ENCODE measurements at regions not wholly inside any gene's neighbourhood (a gene's known extent, or its start where the extent isn't known, plus 50 kb on each side); places are given as distances from the start of the nearest gene placed in this dataset.

- no peaks in the 10 kb centered on the region for H4K20me1 ChIP-seq (ENCODE audit: insufficient read depth, low read length)
- H3K27me3 Mint-ChIP-seq (ENCODE audit: low read depth, unreplicated experiment), result no peaks in the 10 kb centered on the region
- H3K4me3 ChIP-seq (ENCODE audit: insufficient read depth, low read depth, low read length), result no peak overlapping the region
Measured at GRCh38 chr5:89043676-89044075, 160.7 kb upstream of the MEF2C start.

DNA sequence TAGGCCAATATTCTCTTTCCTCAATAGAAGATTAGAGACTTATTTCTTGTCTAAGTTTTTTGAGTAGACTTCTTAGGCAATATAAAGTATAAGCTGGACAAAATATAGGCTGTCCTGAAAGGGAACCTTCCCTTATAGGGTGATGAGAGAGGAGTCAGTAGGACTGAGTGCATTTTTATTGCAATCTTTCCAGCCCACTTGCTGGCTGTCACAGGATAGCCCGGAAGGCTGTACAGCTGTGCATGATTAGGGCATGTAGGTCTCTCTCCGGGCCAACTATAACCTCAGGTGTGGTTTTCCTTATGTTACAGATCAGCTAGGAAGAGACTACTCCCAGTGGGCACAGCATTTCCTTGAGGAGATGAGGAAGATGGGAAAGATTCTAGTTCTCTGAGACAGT, 159.8 kb upstream of the MEF2C start:
- H3K4me3 ChIP-seq (ENCODE audit: insufficient read depth, low read depth, low read length), result no peak overlapping the region
- no peaks in the 10 kb centered on the region for H3K27me3 Mint-ChIP-seq (ENCODE audit: low read depth, unreplicated experiment)
- no peaks in the 10 kb centered on the region for H3K4me1 ChIP-seq (ENCODE audit: insufficient read depth, low read length)
- TF ChIP-seq CTCF (IDR thresholded peaks at IDR 0.05; ENCODE audit: insufficient read depth, low read depth, low read length) (no peak), EZH2 (IDR thresholded peaks at IDR 0.05; ENCODE audit: insufficient read depth, low read length) (no peak)
- peaks cover 24% of the 10 kb centered on the region for H3K4me1 Mint-ChIP-seq (ENCODE audit: low read depth, unreplicated experiment)
- no peaks in the 10 kb centered on the region for H4K20me1 ChIP-seq (ENCODE audit: insufficient read depth, low read length)
- no peaks in the 10 kb centered on the region for H3K36me3 ChIP-seq (ENCODE audit: insufficient read depth, low read length)
- no peaks in the 10 kb centered on the region for H3K79me2 ChIP-seq (ENCODE audit: insufficient read depth, low read length)
- no peak overlapping the region for H3K27ac ChIP-seq (ENCODE audit: low read depth, low read length)
- no peak overlapping the region for H3K4me2 ChIP-seq (ENCODE audit: low read length)
- no peak overlapping the region for H3K9ac ChIP-seq (ENCODE audit: low read length)
- H3K27me3 ChIP-seq (ENCODE audit: insufficient read depth, low read length), result no peaks in the 10 kb centered on the region
- H3K4me3 Mint-ChIP-seq (ENCODE audit: unreplicated experiment), result no peak overlapping the region
- no peak overlapping the region for H2AFZ ChIP-seq (ENCODE audit: low read depth, low read length)
- no peak for DNase-seq (ENCODE audit: low read depth)
- peak overlapping the region; percentile 20 for H3K27ac Mint-ChIP-seq (ENCODE audit: unreplicated experiment)
- no peaks in the 10 kb centered on the region for H3K9me3 ChIP-seq (ENCODE audit: insufficient read depth, low read depth, low read length)
- H3K36me3 Mint-ChIP-seq (ENCODE audit: low read depth, unreplicated experiment), result no peaks in the 10 kb centered on the region
- no peaks in the 10 kb centered on the region for H3K9me3 Mint-ChIP-seq (ENCODE audit: unreplicated experiment)
- no peak for FAIRE-seq

More at GRCh38 chr5:89043676-89044075, 160.7 kb upstream of the MEF2C start:
- Histone ChIP-seq H3K27ac (ENCODE audit: low read depth, low read length) (no peak overlapping the region), H2AFZ (ENCODE audit: low read depth, low read length) (no peak overlapping the region), H3K9me3 (ENCODE audit: insufficient read depth, low read depth, low read length) (no peaks in the 10 kb centered on the region), H3K27me3 (ENCODE audit: insufficient read depth, low read length) (no peaks in the 10 kb centered on the region), H3K79me2 (ENCODE audit: insufficient read depth, low read length) (no peaks in the 10 kb centered on the region), H3K4me2 (ENCODE audit: low read length) (peak overlapping the region; percentile 0), H3K4me1 (ENCODE audit: insufficient read depth, low read length) (no peaks in the 10 kb centered on the region), H3K36me3 (ENCODE audit: insufficient read depth, low read length) (no peaks in the 10 kb centered on the region), H3K9ac (ENCODE audit: low read length) (no peak overlapping the region)
- TF ChIP-seq EZH2 (IDR thresholded peaks at IDR 0.05; ENCODE audit: insufficient read depth, low read length) (no peak), CTCF (IDR thresholded peaks at IDR 0.05; ENCODE audit: insufficient read depth, low read depth, low read length) (no peak)
- Mint-ChIP-seq H3K4me1 (ENCODE audit: low read depth, unreplicated experiment) (peaks cover 24% of the 10 kb centered on the region), H3K36me3 (ENCODE audit: low read depth, unreplicated experiment) (no peaks in the 10 kb centered on the region), H3K9me3 (ENCODE audit: unreplicated experiment) (no peaks in the 10 kb centered on the region), H3K27ac (ENCODE audit: unreplicated experiment) (no peak overlapping the region), H3K4me3 (ENCODE audit: unreplicated experiment) (no peak overlapping the region)
- FAIRE-seq (peak; percentile 49), DNase-seq (ENCODE audit: low read depth) (peak; percentile 75)

DNA sequence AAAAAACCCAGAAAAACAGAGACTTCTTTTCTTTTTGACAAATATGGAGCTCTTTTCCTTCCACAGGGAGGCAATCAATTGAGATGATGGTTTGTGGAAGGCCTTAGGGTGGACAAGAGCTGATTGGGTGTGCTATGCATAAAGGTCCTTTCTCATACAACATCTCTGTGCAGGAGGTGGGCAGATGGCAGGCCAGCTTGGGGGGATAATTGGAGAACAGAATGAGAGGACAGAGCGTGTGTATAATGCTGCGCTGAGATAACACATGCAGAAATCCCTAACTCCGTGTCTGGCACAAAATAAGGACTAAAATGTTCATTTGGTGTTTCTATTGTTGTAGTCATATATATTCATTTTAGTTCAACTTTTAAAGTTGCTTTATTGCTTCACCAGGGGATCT, 159.0 kb upstream of the MEF2C start:
- H3K27me3 ChIP-seq (ENCODE audit: insufficient read depth, low read length), result no peaks in the 10 kb centered on the region
- DNase-seq (ENCODE audit: low read depth) (no peak), FAIRE-seq (no peak)
- Mint-ChIP-seq H3K27me3 (ENCODE audit: low read depth, unreplicated experiment) (no peaks in the 10 kb centered on the region), H3K4me3 (ENCODE audit: unreplicated experiment) (no peak overlapping the region), H3K27ac (ENCODE audit: unreplicated experiment) (no peak overlapping the region), H3K4me1 (ENCODE audit: low read depth, unreplicated experiment) (peaks cover 23% of the 10 kb centered on the region), H3K36me3 (ENCODE audit: low read depth, unreplicated experiment) (no peaks in the 10 kb centered on the region), H3K9me3 (ENCODE audit: unreplicated experiment) (no peaks in the 10 kb centered on the region)
- H3K36me3 ChIP-seq (ENCODE audit: insufficient read depth, low read length), result no peaks in the 10 kb centered on the region
- H3K4me1 ChIP-seq (ENCODE audit: insufficient read depth, low read length), result no peaks in the 10 kb centered on the region
- H3K9me3 ChIP-seq (ENCODE audit: insufficient read depth, low read depth, low read length), result no peaks in the 10 kb centered on the region
- no peaks in the 10 kb centered on the region for H4K20me1 ChIP-seq (ENCODE audit: insufficient read depth, low read length)
- no peak overlapping the region for H3K4me3 ChIP-seq (ENCODE audit: insufficient read depth, low read depth, low read length)
- no peaks in the 10 kb centered on the region for H3K79me2 ChIP-seq (ENCODE audit: insufficient read depth, low read length)
- TF ChIP-seq CTCF (IDR thresholded peaks at IDR 0.05; ENCODE audit: insufficient read depth, low read depth, low read length), result no peak
- no peak overlapping the region for H3K9ac ChIP-seq (ENCODE audit: low read length)
- no peak overlapping the region for H3K4me2 ChIP-seq (ENCODE audit: low read length)
- H2AFZ ChIP-seq (ENCODE audit: low read depth, low read length), result no peak overlapping the region
- H3K27ac ChIP-seq (ENCODE audit: low read depth, low read length), result no peak overlapping the region
